ENCODE measurements at regions not wholly inside any gene's neighbourhood (a gene's known extent, or its start where the extent isn't known, plus 50 kb on each side); places are given as distances from the start of the nearest gene placed in this dataset.
"Not testable (repeated sequence)": the region's sequence is repeated elsewhere in the genome, so short reads cannot be mapped to it uniquely, and the experiment has no call there.

DNA sequence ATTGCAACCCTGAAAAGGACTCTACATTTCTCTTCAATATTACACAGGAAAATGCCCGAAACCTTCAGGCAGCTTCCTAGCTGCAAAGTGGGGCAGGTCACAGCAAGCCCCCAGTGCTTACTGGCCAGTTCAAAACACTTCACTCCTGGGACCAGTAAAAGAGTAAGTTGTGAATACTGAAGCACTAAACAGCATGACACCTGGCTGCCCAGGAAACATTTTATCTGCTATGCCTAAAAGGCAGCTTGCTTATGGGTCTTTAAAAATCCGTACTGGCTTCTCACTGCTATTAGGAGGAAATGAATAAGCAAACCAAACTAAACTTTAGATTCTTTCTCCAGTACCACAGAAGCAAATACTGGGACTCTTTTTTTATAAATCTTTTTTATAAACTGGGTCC lies 457.9 kb upstream of the ALCAM start:
- DNase-seq (ENCODE audit: low read depth in 2 of 2): no peak

DNA sequence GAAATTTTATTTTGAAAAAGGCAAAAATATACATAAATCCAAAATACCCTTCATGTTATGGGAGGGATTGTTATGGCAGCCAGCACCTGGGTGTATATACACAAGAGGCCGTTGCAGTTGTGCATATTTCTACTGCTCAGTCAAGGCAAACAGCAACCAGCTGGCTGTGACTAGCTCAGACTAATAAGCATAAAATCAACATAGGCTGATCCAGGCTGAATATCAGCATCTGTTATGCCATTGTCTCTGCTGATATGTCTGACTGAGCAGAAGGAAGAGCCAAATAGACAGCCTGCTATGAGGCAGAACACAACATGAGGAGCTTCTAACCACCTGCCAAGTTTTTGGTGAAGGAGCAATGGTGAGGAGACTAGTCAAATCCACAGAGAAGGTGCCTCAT lies 457.5 kb upstream of the ALCAM start:
- no peak for DNase-seq (ENCODE audit: low read depth in 2 of 2)

DNA sequence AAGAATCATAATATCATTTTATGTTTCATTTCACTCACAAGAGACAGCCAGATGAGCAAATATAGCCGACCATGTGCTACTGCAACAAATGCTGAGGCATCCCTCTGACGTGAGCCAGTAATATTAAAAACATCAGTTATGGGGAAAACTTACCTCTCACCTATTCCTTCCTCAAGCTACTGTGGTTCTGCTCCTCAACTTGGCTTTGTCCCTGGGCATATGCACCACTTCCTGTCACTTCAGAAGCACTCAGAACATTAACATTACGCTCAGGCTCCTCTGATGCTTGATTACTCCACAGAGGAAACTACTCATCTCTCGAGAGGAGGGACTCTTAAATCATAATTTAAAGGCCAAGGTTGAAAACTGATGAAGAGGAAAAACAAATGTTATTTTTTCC lies 457.0 kb upstream of the ALCAM start:
- DNase-seq (ENCODE audit: low read depth in 2 of 2): no peak

DNA sequence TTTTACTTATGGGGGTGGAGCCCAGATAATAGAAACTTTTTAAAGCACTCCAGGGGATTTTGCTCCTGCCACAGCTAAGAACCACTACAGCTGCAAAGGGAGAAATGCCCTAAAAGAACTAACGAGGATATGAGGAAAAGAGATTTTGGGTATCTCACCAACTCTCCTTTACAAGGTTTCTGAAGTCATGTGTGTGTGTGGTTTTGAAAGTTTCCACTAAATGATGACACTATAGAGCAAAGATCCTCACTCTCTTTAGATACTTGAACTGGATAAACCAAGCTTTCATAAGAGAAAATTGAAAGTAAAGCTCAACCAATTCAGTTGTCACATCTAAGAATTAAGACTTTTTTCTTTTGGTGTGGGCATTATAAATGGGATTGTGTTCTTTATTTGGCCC lies 455.3 kb upstream of the ALCAM start:
- DNase-seq (ENCODE audit: low read depth in 2 of 2): no peak

DNA sequence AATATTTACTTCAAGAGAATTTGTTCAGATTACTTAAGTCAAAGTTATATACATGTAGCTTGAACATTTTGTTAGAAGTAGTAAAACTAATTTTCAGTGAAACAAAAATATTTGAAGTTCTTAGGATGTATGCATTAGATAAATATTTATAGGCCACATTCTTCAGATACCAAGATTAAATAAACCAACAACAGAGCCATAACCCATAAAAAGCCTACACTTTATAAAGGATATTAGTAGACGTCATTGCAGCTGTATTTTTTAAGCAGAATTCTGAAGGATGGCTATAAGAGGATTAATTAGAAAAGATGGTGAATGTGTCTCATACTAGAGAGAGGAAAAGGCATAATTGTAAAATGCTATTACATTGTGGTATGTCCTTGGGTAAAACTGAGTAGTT lies 449.7 kb upstream of the ALCAM start:
- DNase-seq (ENCODE audit: low read depth in 2 of 2): no peak

DNA sequence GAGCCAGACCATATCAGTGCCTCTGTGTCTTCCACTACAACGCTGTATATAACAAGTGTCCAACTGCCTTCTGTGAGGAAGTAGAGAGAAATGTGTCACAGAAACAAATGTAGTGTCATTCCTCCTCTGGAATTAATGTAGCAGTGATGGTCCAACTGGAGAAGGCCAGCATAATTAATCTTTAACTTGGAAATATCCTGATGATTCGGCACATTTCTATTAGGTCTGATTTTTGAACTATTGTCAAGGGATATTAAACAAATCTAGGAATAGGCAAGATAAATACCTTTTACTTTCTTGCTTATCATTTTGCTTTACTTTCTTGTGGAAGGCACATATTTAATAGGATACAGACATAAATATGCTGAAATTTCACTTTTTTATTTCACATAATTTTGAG lies 446.2 kb upstream of the ALCAM start:
- DNase-seq (ENCODE audit: low read depth in 2 of 2): no peak

DNA sequence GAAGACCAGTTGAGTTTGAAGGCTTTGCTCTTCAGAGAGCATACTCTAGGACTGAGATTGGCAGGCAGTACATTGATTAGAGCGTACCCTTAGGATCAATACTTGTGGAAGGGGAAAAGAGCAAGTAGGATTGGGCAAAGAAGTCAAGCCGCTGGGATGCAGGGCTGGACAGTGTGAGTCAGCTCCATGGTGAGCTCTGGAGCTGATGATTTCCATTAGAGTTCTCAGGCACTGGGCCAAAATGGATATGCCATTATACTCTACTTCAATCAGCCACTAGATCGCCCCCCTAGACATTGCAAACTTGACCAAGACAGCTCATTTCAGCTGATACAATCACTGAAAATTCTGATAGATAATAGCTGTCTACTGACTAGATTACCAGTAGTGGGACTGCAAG lies 432.7 kb upstream of the ALCAM start:
- DNase-seq (ENCODE audit: low read depth in 2 of 2): no peak

DNA sequence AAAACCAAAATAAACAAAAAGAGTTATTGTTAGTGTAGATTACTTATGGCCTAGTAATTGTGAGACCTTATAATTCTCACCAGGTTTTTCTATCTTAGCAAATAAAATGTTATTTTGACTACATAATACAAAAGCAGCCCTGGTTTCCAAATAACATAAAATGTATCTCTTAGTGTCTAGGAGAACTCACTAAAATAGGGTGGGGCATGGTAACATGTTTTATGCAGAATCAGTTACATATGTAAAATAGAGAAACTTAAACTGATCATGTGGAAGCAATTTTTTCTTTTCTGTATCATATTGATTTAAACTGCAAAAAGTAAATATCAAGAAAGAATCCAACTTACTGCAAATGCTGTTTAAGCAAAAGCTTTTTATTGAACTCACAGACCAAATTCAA lies 431.1 kb upstream of the ALCAM start:
- no peak for DNase-seq (ENCODE audit: low read depth in 2 of 2)

DNA sequence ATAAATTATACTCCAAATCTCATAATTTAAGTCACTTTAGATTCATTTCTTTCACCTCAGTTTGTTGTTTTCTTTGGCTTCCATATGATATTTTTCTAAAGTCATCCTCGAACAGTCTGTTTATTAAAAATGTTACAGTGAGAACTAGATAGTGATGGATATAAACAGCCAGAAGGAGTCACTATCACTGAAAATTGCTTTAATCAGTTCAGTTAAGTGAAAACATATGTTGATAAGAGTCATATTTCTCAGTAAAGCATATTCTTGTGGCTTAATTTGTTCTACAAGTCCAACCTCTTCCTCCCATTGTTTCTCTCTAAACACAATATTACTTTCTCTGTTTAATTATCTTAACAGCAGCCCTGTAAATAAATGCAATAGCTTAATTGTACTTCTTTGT lies 427.5 kb upstream of the ALCAM start:
- DNase-seq (ENCODE audit: low read depth in 2 of 2): no peak

DNA sequence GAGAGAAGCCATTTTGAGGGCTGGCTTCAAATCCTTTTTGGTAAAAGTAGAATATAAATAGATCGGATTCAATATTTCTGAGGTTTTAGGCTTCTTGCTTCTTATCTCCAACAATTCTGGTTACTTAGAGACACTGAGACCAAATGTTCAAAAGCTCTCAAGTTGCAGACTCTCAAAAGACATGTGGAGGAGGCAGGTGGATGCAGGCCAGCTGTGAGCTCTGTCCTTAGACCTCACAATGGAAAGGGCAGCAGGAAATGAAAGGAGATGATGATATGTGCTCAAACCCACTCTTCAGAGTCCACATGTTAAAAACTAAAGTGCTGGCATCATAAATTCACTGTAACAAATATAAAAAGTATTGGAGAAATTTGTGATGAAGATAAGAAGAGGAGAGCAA lies 424.9 kb upstream of the ALCAM start:
- no peak for DNase-seq (ENCODE audit: low read depth in 2 of 2)

DNA sequence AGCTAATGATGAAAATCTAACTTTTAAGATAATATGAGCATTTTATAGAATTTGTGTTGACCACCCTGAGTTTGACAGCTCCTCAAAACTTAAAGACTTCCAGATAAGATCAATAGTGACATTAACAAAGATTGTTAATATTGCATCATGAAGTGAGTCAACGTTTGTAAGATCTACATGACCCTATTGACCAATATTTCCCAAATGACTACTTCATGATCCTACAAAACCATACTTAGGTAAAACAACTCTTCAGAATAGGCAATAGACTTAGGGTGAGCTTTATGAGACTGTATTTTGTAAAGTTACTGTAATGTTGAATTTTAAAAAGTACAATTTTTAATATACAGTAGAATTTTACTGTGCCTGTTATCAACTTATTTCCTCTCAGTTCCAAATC lies 422.7 kb upstream of the ALCAM start:
- DNase-seq (ENCODE audit: low read depth in 2 of 2): no peak

DNA sequence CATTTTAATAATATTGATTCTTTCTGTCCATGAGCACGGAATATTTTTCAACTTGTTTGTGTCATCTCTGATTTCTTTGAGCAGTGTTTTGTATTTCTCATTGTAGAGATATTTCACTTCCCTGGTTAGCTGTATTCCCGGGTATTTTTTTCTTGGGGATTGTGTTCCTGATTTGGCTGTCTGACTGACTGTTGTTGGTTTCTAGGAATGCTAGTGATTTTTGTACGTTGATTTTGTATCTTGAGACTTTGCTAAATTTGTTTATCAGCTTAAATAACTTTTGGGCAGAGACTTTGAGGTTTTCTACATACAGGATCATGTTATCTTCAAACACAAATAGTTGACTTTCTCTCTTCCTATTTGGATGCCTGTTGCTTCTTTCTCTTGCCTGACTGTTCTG lies 418.8 kb upstream of the ALCAM start:
- DNase-seq (ENCODE audit: low read depth in 2 of 2): no peak

DNA sequence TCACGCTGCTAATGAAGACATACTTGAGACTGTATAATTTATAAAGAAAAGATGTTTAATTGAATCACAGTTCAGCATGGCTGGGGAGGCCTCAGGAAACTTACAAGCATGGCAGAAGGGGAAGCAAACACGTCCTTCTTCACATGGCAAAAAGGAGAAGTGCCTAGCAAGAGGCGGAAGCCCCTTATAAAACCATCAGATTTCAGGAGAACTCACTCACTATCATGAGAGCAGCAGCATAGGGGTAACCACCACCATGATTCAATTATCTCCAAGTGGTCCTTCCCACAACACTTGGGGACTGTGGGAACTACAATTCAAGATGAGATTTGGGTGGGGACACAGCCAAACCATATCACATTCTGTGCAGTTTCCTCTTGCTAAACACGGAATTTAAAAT lies 416.9 kb upstream of the ALCAM start:
- DNase-seq (ENCODE audit: low read depth in 2 of 2): not testable (repeated sequence)

DNA sequence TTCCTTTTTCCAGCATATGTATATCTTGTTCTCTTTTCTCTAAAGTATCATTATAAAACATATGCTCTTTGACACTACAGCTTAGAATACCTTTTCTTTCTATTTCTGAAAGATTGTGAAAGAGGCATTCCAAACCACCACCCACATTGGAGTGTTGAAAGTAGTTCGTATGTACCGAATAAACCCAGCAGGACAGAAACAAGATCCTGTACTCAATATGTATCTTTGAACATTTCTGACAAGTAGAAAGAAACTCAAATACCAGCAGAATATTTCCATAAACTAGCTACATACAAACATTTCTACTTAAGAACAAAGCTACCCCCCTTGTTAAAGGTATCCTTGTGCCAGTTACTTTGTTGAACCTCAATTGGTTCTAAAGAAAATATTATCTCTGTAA lies 415.3 kb upstream of the ALCAM start:
- no peak for DNase-seq (ENCODE audit: low read depth in 2 of 2)

DNA sequence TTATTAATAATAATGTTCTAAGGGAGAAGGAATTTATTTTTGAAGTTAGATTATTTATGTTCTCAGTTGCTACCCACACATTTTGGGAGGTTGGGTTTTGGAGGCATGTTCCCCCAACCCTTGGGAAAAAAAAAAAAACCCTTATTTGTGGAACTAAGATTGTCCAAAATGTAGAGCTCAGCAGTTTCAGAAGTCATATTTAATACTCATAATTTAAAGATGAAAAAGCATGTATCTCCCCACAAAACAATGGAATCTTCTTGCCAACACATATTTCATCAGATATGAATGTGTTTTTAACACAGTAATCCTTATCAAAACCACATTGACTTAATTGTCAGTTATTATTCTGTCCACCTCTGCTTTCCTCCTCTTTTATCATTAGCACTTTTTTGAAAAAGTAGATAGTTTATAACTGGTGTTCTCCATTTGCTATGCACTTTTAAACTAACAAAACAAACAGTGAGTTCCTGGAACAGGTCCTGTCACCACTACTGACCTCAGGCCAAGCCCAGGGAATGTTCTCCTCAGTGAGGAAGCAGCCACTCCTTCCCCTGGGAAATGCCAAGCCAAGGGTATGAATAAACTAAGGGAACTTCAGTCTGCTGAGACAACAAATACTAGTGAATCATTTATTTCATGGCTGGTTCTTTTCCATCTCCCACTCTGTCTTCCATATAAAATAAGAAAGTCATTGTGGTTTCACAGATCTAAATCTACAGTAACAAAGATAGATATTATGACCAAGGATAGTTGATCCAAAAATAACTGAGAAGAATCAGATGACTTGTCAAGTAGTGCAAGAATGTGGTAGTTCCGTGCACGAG lies 414.4 kb upstream of the ALCAM start:
- DNase-seq (ENCODE audit: low read depth in 2 of 2): no peak

DNA sequence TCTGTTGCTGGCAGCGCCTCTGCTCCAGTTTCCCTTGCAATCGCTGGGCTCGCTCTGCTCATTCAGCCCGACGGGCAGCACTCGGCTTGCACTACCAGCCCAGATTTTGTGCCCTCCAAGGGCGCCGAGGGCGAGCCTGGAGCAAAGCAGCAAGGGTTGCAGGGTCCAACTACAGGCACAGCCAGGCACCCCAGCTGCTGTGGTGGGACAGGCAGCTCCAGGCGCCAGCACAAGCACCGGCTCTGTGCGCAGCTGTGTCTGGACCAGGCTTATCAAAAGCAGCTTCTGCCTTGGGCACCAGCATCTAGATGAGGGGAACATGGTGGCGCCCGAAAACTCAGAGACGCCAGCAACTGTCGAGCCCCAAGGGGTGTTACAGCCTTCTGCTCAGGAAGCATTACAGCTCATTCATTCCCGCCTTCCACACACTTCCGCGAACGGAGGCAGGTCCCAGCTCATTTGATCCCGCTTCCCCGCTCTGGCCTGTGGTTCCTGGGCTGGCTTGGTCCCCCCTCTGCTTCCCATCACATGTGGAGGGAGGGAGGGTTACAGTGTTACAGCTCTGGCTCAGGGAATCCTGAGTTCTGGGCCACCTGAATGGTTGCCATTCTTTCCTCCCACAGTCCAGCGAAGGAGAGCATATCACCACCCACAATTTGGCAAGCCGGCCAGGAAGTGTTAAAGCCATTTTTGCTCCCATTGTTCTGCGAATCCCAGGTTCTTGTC lies 409.9 kb upstream of the ALCAM start:
- DNase-seq (ENCODE audit: low read depth in 2 of 2): no peak

DNA sequence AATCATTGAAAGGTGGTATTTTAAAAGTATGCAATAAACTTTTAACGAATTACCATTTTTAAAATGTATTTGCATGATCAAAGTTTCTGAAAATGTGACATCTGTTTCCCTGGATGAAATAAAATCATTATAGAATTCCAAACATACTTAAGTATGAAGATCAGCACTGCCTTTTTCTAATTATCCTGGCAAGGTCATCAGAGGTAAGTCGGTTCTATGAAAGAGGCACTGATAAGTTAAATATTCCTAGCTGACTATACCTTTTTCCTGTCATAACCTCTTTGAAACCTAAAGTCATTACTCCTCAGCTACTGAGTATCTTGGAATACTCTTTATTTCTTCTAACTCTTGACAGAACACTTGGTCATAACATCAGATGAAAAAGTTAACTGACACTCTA lies 406.1 kb upstream of the ALCAM start:
- DNase-seq (ENCODE audit: low read depth in 2 of 2): no peak

DNA sequence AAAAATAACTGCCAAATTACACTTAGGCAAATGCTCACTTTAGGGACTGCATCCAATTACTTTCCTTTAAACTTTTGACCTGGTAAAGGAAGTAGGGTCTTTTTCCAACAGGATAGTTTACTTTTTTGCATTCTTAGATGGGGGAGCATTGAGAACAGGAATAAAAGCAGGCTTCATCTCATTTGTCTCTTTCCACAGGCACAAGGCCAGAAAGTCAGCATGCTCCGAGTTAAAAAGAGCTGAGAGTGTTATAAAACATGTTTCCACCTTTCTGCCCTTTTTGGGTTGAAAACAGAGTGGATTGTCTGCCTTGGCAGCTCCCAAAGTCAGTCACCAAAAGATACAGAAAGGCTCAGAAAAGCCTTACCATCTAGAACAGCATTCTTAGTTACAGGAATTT lies 404.9 kb upstream of the ALCAM start:
- DNase-seq (ENCODE audit: low read depth in 2 of 2): no peak

DNA sequence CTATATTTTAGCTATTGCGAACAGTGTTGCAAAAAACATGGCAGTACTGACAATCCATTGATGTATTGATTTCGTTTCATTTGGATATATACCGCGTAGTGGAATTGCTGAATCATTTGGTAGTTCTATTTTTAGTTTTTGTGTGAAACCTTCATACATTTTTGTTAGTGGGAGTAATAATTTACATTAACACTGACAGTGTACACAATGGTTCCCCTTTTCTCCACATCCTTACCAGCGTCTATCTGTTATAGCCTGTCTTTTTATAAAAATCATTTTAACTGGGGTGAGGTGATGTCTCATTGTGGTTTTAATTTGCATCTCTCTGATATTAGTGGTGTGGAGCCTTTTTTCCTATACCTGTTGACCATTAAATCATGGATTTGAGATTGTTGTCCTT lies 392.4 kb upstream of the ALCAM start:
- DNase-seq (ENCODE audit: low read depth in 2 of 2): no peak

DNA sequence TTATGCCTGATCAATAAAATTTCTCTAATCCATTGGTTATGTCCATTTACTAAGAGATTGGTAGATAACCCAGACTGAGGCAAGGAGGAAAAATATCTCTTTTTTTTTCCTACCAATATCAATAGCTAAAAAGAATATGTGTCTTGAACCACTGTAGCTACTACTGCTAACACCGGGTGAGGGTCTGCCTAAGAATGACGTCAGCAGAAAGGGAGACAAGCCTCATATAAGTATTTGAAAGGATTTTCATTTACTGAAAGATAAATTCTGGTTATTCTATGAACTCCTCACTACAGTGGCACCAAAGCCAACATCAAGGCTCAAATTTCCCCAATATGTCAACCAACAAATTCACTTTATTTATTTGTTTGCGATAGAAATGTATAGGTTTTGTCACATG lies 389.0 kb upstream of the ALCAM start:
- no peak for DNase-seq (ENCODE audit: low read depth in 2 of 2)

DNA sequence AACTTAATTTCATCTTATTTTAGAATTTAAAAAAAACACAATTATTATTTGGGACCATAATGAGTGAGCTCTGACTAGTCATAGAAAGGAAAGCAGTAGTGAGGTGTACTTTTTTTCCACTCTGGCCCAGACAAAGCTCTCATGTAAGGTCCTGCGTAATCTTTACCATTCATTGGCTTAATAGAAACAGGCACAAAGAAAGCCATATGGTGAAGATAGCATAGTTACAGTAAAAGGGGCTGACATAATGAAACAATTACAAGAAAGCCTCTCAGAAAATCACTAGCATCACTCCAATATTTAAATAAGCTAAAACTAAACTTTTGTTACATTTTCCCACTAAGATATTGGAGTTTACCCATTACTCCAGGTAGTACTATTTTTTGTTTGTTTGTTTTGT lies 384.6 kb upstream of the ALCAM start:
- no peak for DNase-seq (ENCODE audit: low read depth in 2 of 2)

DNA sequence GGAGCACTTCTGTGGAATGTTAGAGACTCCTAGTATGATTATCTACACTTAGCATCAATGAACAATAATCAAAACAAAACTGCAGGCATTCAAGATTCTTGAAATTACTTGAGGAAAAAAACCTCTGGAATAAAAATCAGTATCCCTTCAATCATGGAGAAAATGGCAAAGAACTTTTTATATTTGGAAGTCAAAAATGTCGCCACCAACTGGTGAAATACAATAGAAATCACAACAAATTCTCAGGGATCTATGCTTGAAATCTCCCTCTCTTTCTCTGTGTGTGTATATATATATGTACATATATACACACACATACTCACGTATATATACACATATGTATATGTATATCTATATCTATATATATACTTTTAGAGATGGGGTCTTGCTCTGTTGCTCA lies 378.9 kb upstream of the ALCAM start:
- DNase-seq (ENCODE audit: low read depth in 2 of 2): no peak

DNA sequence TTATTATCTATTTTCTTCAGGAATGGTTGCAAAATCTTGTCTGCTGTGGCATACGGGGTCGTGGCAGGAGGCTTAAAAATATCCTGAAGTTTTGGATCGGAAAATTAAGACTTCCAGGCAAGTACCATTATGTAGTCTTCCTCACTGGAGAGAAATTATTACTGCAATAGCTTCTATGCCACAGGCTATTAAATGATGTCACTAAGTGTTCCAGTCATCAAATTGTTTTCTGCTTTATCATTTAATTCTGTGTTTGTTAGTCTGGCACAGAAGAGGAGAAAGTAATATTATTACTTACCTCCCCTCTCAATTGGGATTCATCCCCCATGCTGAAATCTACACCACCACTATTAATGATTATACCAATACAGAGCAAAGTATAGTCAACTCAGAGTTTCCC lies 378.2 kb upstream of the ALCAM start:
- DNase-seq (ENCODE audit: low read depth in 2 of 2): no peak

DNA sequence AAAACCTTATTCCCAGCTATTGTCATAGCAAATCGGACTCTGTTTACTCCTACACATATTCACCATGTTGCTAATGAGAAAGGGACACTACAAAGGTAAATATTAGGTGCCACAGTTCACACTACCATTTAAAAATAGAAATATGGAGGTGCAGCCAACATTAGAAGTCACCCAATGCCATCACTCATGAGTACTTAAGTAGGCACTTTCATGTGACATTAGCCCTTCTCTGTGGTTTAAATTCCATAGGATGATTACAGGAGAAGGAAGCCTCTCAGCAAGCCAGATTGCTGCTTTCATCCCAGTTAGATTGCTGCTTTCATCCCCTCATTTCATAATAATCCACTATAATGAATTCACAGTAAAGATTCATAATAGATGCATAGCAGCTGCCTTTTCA lies 376.8 kb upstream of the ALCAM start:
- no peak for DNase-seq (ENCODE audit: low read depth in 2 of 2)

Data from activated CD4-positive, alpha-beta T cell treated with anti-CD3 and anti-CD28 coated beads for 24 hours (primary cell).